Uterus (tissue), 2 donors: ENCODE measurements at regions not wholly inside any gene's neighbourhood (a gene's known extent, or its start where the extent isn't known, plus 50 kb on each side); places are given as distances from the start of the nearest gene placed in this dataset.

Experiments used
- POLR2A ChIP-seq, 2 donors: fragments of 450-650 bp; IDR thresholded peaks; one replicate each; pipeline ENCODE4 v1.6.1; 2016; ENCODE audit warnings: antibody characterized with exemption in 2 of 2, mild to moderate bottlenecking in 1 of 2, moderate library complexity in 1 of 2
- TF ChIP-seq, protein P1 (sequence below), 4 experiments: fragments of 200-600 bp in 2 of 4; fragments of 450-650 bp in 2 of 4; sonication (generic) in 2 of 4; IDR thresholded peaks; one replicate each; pipeline ENCODE4 v1.5.1; 2016 to 2019; ENCODE audit warnings: antibody characterized with exemption in 4 of 4, mild to moderate bottlenecking in 2 of 4, moderate library complexity in 1 of 4

- TF ChIP-seq, protein P1, sequence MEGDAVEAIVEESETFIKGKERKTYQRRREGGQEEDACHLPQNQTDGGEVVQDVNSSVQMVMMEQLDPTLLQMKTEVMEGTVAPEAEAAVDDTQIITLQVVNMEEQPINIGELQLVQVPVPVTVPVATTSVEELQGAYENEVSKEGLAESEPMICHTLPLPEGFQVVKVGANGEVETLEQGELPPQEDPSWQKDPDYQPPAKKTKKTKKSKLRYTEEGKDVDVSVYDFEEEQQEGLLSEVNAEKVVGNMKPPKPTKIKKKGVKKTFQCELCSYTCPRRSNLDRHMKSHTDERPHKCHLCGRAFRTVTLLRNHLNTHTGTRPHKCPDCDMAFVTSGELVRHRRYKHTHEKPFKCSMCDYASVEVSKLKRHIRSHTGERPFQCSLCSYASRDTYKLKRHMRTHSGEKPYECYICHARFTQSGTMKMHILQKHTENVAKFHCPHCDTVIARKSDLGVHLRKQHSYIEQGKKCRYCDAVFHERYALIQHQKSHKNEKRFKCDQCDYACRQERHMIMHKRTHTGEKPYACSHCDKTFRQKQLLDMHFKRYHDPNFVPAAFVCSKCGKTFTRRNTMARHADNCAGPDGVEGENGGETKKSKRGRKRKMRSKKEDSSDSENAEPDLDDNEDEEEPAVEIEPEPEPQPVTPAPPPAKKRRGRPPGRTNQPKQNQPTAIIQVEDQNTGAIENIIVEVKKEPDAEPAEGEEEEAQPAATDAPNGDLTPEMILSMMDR (IDR thresholded peaks at IDR 0.05): no peak
- no peak for TF ChIP-seq POLR2A (IDR thresholded peaks at IDR 0.05)
Observed at GRCh38 chr14:25698111-25698510, 648.2 kb upstream of the STXBP6 start.
